ENCODE measurements at regions not wholly inside any gene's neighbourhood (a gene's known extent, or its start where the extent isn't known, plus 50 kb on each side); places are given as distances from the start of the nearest gene placed in this dataset.

GRCh38 chr1:213666113-213666512 is 321.7 kb upstream of the PROX1 start:
- TF ChIP-seq EZH2 (IDR thresholded peaks at IDR 0.05; ENCODE audit: insufficient read depth, poor library complexity, severe bottlenecking) (no peak), EZH2phosphoT487 (IDR thresholded peaks at IDR 0.05; ENCODE audit: insufficient read depth, low read depth) (no peak)
- Histone ChIP-seq H3K9me2 (ENCODE audit: insufficient read depth) (no peaks in the 10 kb centered on the region), H3K36me3 (ENCODE audit: low read depth) (no peaks in the 10 kb centered on the region), H3K27ac (no peak overlapping the region), H3F3A (ENCODE audit: insufficient read depth) (no peaks in the 10 kb centered on the region), H3K27me3 (replicated peaks; ENCODE audit: insufficient read depth) (no peaks in the 10 kb centered on the region), H4K20me1 (ENCODE audit: insufficient read depth) (no peaks in the 10 kb centered on the region), H2AFZ (no peak overlapping the region), H3K4me2 (ENCODE audit: unreplicated experiment) (no peak overlapping the region), H3K9me3 (ENCODE audit: low read depth) (no peaks in the 10 kb centered on the region), H3K9ac (no peak overlapping the region), H3K4me3 (no peak overlapping the region), H3K4me1 (ENCODE audit: insufficient read depth) (no peaks in the 10 kb centered on the region), H3K79me2 (ENCODE audit: insufficient read depth) (no peaks in the 10 kb centered on the region)
- no peak for DNase-seq
- 37 to 57% methylated on average over 2 of the region's 2 CpGs for WGBS, 2 experiments (ENCODE audit: low coverage in 1 of 2, low lambda C conversion rate in 2 of 2, missing lambda C conversion rate in 2 of 2)
- in situ Hi-C loops (cut with MboI), result no loop called here

- no peaks in the 10 kb centered on the region for H3K27me3 ChIP-seq (replicated peaks; ENCODE audit: insufficient read depth)
- no peaks in the 10 kb centered on the region for H3K9me3 ChIP-seq (ENCODE audit: low read depth)
- H3K27ac ChIP-seq, result no peak overlapping the region
- H3K9ac ChIP-seq, result no peak overlapping the region
- no peak overlapping the region for H3K4me2 ChIP-seq (ENCODE audit: unreplicated experiment)
- DNase-seq, result no peak
- no peaks in the 10 kb centered on the region for H3K9me2 ChIP-seq (ENCODE audit: insufficient read depth)
- no peaks in the 10 kb centered on the region for H3K36me3 ChIP-seq (ENCODE audit: low read depth)
- H4K20me1 ChIP-seq (ENCODE audit: insufficient read depth), result no peaks in the 10 kb centered on the region
- no peak for TF ChIP-seq EZH2 (IDR thresholded peaks at IDR 0.05; ENCODE audit: insufficient read depth, poor library complexity, severe bottlenecking)
- TF ChIP-seq EZH2phosphoT487 (IDR thresholded peaks at IDR 0.05; ENCODE audit: insufficient read depth, low read depth), result no peak
- WGBS, 2 experiments (ENCODE audit: low coverage in 1 of 2, low lambda C conversion rate in 2 of 2, missing lambda C conversion rate in 2 of 2), result 3 to 5% methylated on average over 3 of the region's 3 CpGs
- no peak overlapping the region for H3K4me3 ChIP-seq
- H3F3A ChIP-seq (ENCODE audit: insufficient read depth), result no peaks in the 10 kb centered on the region
- H2AFZ ChIP-seq, result no peak overlapping the region
- H3K79me2 ChIP-seq (ENCODE audit: insufficient read depth), result no peaks in the 10 kb centered on the region
- in situ Hi-C loops (cut with MboI), result no loop called here
- no peaks in the 10 kb centered on the region for H3K4me1 ChIP-seq (ENCODE audit: insufficient read depth)
These were observed 320.9 kb upstream of the PROX1 start for GRCh38 chr1:213666922-213667321.

GRCh38 chr1:213669512-213669911 is 318.3 kb upstream of the PROX1 start:
- H3K9ac ChIP-seq, result no peak overlapping the region
- H3K9me3 ChIP-seq (ENCODE audit: low read depth), result no peaks in the 10 kb centered on the region
- no peak overlapping the region for H3K4me3 ChIP-seq
- no peak overlapping the region for H3K27ac ChIP-seq
- no peaks in the 10 kb centered on the region for H3K9me2 ChIP-seq (ENCODE audit: insufficient read depth)
- DNase-seq, result no peak
- H3K27me3 ChIP-seq (replicated peaks; ENCODE audit: insufficient read depth), result no peaks in the 10 kb centered on the region
- no peaks in the 10 kb centered on the region for H3K36me3 ChIP-seq (ENCODE audit: low read depth)
- H4K20me1 ChIP-seq (ENCODE audit: insufficient read depth), result no peaks in the 10 kb centered on the region
- WGBS, 2 experiments (ENCODE audit: low coverage in 1 of 2, low lambda C conversion rate in 2 of 2, missing lambda C conversion rate in 2 of 2), result 61 to 71% methylated on average over 7 of the region's 7 CpGs
- H3K4me2 ChIP-seq (ENCODE audit: unreplicated experiment), result no peak overlapping the region
- no peak overlapping the region for H2AFZ ChIP-seq
- TF ChIP-seq EZH2 (IDR thresholded peaks at IDR 0.05; ENCODE audit: insufficient read depth, poor library complexity, severe bottlenecking), result no peak
- TF ChIP-seq EZH2phosphoT487 (IDR thresholded peaks at IDR 0.05; ENCODE audit: insufficient read depth, low read depth), result no peak
- H3K4me1 ChIP-seq (ENCODE audit: insufficient read depth), result no peaks in the 10 kb centered on the region
- in situ Hi-C loops (cut with MboI), result no loop called here
- no peaks in the 10 kb centered on the region for H3F3A ChIP-seq (ENCODE audit: insufficient read depth)
- no peaks in the 10 kb centered on the region for H3K79me2 ChIP-seq (ENCODE audit: insufficient read depth)

- WGBS, 2 experiments (ENCODE audit: low coverage in 1 of 2, low lambda C conversion rate in 2 of 2, missing lambda C conversion rate in 2 of 2), result 6 to 7% methylated on average over 2 of the region's 2 CpGs
- no peaks in the 10 kb centered on the region for H3K79me2 ChIP-seq (ENCODE audit: insufficient read depth)
These were observed 317.6 kb upstream of the PROX1 start for GRCh38 chr1:213669964-213670691.

More at GRCh38 chr1:213669964-213670691, 317.6 kb upstream of the PROX1 start:
- in situ Hi-C loops (cut with MboI), result no loop called here
- H3F3A ChIP-seq (ENCODE audit: insufficient read depth), result no peaks in the 10 kb centered on the region
- H3K9ac ChIP-seq, result no peak overlapping the region
- TF ChIP-seq EZH2 (IDR thresholded peaks at IDR 0.05; ENCODE audit: insufficient read depth, poor library complexity, severe bottlenecking) (no peak), EZH2phosphoT487 (IDR thresholded peaks at IDR 0.05; ENCODE audit: insufficient read depth, low read depth) (no peak)
- no peak overlapping the region for H3K4me2 ChIP-seq (ENCODE audit: unreplicated experiment)
- no peaks in the 10 kb centered on the region for H3K27me3 ChIP-seq (replicated peaks; ENCODE audit: insufficient read depth)
- no peaks in the 10 kb centered on the region for H3K9me3 ChIP-seq (ENCODE audit: low read depth)
- no peaks in the 10 kb centered on the region for H3K36me3 ChIP-seq (ENCODE audit: low read depth)
- H3K27ac ChIP-seq, result no peak overlapping the region
- no peaks in the 10 kb centered on the region for H3K4me1 ChIP-seq (ENCODE audit: insufficient read depth)
- H2AFZ ChIP-seq, result no peak overlapping the region
- DNase-seq, result no peak
- H4K20me1 ChIP-seq (ENCODE audit: insufficient read depth), result no peaks in the 10 kb centered on the region
- H3K4me3 ChIP-seq, result no peak overlapping the region
- no peaks in the 10 kb centered on the region for H3K9me2 ChIP-seq (ENCODE audit: insufficient read depth)

All from GM23248 (cell line).